HG03025 (cell line): ENCODE measurements at regions not wholly inside any gene's neighbourhood (a gene's known extent, or its start where the extent isn't known, plus 50 kb on each side); places are given as distances from the start of the nearest gene placed in this dataset.
A peak's percentile ranks its signal among the peaks of the same experiment; 100 is the strongest.
"Not testable (repeated sequence)": the region's sequence is repeated elsewhere in the genome, so short reads cannot be mapped to it uniquely, and the experiment has no call there.

Experiments
- ATAC-seq: cut with Tn5 transposase; IDR thresholded peaks from one replicate; pipeline ENCODE4 v1.9.1; 2021; ENCODE audit warnings: mild to moderate bottlenecking, moderate library complexity; ENCODE audit not compliant: unreplicated experiment, low FRiP score

DNA sequence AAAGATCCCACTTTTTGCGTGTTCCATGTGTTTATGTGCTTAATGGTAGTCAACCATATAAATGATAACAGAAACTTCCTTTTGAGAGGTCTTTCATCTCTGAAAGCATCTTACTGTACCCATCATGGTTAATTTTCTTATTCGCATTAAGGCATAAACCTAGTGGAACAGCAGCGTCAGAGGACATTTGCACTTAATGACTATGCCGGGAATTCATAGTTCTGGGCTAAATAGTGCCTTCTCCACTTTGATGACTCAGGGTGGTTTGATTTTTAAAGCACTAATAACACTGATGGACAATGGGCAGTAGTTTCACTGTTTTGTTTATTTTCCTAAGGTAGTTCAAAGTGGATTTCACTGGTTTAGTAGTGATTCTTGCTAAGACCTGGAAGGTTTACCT, 455.3 kb downstream of the DIPK2A start:
- ATAC-seq = no peak

DNA sequence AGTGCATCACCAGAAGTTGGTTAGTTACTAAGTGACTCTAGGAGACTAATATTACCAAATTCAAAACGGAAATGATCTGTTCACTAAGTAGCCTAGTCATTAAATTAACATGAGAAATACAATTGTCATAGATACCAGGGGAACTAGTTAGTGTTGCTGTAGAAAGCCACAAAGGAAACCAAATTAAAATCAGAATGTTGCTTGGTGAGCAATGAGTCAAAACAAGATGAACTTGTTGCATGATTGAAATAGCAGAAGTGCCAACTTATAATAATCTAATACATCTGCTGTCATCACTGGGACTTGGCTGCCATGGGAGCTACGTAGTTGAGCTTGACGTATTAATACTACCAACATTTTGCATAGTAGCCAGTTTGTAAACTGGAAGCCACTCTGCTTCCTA, 458.1 kb downstream of the DIPK2A start:
- ATAC-seq = peak; percentile 63

DNA sequence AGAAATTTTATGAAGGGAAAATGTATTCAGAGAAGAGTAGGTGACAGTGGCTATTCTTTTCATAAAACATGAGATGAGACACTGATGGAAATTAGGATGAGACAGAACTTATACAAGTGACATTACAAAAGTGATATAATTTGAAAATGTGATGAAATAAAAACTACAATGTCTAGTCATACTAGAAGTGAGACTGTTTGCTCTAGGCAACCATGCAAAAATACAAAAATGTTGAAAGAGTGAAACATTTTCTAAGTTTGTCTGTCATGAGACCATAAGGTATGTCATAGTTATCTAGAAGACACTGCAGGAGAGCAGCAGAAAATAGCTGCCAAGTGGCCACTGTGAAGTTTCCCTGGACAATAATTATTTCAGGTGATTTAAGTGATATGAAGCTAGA, 459.5 kb downstream of the DIPK2A start:
- peak; percentile 48 for ATAC-seq

DNA sequence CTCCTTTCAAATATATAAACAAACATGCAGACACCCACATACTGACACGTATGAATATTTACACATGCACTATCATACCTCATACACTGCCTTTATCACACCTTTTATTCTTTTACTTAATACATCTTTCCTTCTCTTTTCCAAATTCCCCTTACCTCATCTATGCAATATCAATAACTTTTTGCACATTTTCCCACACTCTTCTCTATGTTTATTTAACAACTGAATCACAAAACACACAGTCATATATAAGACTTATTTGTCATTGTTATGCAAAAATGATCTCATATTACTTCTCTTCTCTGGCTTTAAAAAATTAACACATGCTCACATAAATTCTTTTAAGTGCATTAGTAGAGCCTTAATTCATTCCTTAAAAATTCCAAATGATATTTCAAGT, 461.4 kb downstream of the DIPK2A start:
- ATAC-seq = no peak

DNA sequence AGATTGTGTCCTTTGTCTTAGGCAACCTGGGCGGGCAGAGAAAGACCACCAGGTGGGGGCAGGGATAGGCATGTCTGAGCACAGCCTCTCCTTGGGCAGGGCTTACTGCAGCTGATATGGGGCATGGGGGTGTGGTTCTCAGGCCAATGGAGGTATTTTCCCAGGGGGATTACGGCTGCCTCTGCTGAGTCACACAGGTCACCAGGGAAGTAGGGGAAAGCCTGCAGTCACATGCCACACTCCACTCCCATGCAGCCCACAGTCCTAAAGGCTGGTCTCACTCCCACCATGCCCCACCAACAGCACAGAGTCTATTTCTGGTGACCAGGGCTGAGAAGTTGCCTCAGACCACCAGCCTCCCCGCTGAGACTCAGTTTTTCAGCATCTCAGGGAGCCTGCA, 466.4 kb downstream of the DIPK2A start:
- no peak for ATAC-seq

DNA sequence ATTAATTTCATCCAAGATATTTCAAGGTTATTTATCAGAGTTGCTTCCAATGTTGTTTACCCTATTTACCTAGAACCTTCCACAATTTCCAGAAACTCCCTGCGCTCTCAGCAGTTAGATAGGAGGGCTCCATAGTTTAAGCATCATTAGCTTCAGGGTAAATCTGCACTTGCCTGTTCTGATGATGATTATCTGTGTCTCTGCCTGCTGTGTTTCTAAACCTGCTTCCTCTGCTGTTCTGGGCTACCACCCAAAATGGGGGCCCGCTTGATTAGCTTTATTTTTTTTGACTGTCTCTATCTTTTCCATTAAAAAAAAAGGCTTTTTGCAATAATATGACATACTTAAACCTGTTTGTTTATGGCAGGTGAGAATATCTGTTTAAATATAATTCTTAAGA, 472.4 kb downstream of the DIPK2A start:
- no peak for ATAC-seq

DNA sequence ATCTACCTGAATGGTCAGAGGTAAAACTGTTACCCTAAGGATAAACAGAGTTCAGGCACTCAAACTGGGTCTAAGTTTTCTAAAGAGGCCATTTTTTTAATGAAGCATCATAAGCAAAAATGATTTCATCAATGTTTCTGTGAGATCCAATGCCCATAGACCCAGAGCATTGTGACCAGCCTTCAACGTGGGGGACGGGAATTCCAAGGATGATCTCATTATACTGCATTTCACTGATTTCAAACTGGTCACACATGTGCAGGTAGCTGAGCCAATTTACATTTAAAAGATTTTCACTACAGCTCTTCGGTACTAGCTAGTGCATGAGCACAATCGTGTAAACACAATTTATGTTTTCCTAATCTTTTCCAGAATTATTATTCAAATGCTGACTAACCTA, 472.9 kb downstream of the DIPK2A start:
- ATAC-seq = no peak

DNA sequence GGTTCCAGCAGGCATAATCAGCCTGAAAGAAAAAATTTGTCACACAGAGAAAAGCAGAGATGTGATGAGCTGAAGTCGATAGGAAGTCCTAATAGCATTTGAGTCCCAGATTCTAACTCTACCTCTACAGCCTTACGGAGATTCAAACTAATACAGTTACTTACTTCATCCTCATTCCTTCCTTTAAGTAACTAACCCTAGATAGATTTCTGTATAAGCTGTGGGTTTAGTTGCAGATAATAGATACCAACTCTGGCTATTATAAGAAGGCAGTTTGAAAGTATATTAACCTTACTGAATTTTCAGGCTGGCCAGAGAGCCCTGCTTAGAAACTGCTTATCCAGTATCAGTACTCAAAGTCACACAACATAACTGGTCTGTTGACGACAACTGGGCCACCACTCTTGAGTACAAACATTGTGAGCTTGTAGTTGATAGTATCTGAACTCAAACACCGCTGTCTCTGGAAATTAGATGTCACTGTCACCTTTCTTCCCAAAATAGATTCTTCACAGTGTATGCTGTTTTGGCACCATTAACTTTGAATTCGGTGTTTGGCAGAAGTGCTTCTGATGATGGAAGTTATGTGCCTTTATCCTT, 484.3 kb downstream of the DIPK2A start:
- no peak for ATAC-seq

DNA sequence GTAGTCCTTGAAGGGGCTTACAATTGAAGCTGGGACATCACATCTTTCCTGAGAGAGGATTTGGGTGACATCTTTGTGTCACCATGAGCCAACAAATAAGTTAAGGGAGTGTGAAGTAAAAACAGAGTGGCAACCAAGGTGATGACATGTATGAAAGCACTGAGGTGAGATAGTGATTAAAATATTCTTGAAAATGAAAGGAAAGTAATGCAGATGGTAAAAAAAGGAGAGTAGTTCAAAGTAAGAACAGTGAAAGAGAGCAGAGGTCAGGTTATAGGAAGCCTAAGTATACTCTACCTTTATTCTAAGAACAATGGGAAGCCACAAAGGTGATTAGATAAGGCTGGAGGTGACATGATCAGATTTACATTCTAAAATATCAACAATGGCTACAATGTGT, 486.1 kb downstream of the DIPK2A start:
- ATAC-seq = no peak

DNA sequence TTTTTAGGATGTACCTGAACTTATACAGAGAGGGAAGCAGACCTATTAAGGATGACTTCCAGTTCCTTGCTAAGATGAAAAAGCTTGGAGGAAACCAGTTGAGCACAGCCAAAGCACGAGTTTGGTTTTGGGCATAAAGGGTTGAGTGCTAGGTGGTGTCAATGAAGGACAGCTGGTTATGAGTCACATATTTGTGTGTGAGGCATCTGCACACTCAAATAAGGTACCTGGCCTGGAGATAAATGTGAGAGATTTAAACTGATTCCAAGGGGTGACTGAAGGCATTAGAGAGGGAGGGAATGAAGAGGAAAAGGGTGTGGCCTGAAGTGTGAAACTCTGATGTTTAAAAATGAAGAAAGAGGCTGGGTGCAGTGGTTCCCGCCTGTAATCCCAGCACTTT, 486.7 kb downstream of the DIPK2A start:
- no peak for ATAC-seq

DNA sequence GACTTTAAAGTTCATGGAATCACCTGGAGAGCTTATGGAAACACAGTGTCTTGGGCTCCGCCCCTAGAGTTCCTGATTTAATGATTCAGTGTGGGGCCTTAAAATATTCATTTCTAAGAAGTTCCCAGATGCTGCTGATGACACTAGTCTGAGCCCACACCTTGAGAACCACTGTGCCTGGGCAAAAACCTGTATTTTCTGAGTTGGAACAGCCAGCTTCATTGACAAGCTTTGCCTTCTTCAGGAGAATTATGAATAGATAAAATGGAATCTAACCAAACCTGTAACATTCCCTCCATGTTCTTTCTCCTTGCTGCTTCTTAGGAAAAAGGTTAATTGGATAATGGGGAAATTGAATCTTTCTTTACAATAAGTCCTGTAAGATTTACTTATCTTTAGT, 490.7 kb downstream of the DIPK2A start:
- ATAC-seq = no peak

DNA sequence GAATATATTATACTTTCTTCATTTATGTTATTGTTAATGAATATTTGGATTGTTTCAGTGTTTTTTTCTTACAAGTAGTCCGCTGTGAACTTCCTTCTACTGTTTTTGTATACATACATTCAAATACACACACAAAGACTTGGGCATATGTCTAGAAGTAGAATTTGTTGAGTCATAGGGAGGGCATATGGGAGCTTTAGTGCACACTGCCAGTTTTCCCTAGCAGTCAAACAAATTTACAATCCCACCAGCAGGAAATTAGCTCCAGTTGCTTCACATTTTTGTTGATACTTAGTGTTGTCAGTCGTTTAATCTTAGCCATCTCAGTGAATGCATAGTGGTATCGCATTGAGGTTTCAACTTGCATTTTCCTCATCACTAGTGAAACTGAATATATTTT, 492.3 kb downstream of the DIPK2A start:
- no peak for ATAC-seq

DNA sequence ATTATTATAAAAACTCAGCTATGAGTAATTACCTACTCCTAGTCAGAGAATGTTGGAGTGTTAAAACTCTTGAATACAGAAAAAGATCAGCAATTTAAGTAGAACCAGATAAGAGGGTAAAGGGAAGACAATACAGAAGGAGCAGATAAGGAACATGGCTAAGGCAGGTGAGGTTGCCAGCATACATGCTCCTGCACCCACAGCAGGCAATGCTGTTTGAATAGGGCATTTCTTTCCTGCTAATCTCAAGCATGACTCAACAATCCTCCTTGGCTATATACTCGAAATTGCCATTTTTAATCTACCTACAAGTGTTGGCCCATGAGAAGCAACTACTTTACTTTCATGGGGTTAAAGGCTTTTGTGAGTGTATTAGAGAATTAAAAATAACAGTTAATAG, 494.5 kb downstream of the DIPK2A start:
- no peak for ATAC-seq

DNA sequence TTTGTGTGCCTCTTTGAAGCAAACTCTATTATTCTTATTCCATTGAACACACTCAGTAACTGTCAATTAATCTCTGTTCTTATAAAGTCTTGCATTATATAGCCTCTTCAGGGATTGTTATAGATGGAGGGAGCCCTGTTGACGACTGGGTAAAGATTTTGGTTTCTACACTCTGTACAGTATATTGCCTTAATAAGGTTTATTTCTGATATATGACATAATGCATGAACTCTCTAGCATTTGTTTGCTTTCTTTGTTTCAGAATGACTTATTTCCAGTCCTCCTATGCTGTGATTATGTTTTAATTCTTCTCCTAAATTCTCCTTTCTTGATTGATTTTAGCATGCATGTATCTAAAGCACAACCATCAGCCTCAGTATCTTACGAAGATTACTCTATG, 494.9 kb downstream of the DIPK2A start:
- ATAC-seq = no peak

DNA sequence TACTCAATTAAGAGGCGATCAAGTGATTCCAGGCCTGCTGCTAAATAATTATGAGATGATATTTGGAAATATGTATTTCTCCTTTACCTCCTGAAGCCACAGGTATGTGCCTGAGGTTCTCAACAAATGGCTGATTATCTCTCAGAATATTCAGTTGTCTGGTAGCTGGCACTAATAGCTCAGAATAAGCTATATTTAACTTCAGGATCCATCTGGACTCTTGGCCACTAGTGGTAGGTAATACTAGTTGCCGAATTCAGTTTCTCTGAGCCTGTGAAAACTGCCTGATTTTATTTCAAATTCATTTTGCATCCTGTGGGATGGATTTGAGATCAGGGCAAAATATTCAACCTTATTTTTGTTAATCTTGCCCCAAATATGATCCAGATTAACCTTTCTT, 499.0 kb downstream of the DIPK2A start:
- ATAC-seq = no peak

DNA sequence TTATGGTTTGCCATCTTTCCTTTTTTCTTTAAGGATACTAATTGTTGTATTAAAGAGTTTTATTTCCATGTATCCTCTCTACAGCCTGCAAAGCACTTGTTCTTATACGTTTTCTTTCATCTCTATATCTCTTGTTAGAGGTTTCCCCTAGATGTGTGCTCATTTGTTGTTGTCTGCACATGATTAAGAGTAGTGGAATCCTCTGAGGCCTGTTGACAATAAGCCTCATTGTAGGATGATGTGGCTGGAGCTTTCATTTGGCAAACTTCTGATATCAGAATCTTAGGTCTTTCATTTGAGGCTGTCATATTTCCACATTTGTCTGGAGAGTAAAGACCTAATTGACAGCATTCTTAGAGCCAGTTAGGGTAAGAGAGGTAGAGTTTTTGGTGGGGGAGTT, 506.0 kb downstream of the DIPK2A start:
- no peak for ATAC-seq

DNA sequence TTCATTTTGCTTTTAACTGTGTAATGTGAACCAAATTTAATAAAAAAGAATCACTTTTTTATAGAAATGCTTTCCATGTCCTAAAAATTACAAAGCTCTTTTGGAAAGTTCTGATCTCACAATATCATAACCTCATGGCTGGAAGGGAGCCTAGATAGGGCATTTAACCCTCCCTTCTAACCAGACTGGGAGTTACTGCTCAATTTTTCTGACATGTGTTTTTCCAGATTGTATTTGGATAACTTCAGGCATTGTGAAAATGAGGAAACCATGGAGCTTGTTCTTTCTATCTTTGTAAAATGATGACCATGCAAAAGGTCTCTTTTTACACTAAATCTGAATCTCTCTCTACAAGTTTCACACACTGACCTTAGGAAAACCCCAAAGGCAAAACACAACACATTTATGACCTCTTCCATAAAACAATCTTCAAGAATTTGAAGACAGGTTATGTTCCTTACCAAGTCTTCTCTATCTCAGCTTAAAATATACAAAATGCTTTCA, 508.8 kb downstream of the DIPK2A start:
- no peak for ATAC-seq

DNA sequence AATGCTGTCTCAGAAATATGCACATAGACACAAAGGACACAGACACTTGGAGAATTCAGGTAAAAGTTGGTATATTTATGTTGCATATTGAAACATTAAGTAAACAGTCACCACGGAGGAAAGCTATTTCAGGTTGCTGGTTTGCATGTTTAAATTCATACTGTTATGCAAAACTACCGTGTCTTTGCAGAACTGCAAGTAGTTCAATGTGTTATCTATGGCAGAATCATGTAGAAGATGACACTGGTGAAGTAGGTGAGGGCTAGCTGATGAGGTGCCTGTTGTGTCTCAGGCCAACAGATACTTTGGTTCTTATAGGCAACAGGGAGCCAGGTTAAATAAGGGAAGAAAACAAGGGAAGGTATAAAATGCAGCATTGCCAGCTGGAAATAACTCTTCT, 511.3 kb downstream of the DIPK2A start:
- ATAC-seq = no peak

DNA sequence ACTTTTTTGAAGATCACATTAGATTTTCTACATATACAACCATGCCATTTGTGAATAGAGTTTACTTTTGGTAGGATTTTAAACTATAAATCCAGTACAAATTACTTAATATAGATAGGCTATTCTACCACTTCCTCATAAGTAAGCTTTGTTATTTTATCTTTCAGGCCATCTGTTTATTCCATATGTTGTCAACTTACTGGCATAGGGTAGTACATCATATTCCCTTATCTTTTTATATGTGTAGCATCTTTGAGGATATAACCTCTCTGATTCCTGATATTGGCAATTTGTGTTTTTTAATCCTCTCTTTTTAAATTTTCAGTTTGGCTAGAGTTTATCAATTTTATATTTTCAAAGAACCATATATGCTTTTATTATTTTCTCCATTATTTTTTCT, 515.4 kb downstream of the DIPK2A start:
- ATAC-seq = no peak

DNA sequence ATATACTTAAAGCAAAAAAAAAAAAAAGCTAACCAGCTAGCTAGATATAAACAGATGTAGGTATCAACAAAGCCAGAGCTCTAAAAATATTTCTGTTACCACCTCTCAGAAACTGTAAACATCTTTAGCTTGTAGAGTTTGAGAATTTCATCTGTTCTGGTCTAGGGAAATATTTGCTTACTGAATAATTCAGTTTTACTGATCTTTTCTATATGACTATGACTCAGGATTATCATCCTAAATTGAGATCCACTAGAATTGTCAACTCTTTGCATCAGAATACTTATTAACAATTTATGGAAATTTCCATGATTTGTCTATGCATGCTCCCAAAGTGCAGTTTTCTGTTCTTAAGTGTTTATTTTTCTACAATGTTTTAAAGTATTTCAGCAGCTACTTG, 517.3 kb downstream of the DIPK2A start:
- ATAC-seq = no peak

DNA sequence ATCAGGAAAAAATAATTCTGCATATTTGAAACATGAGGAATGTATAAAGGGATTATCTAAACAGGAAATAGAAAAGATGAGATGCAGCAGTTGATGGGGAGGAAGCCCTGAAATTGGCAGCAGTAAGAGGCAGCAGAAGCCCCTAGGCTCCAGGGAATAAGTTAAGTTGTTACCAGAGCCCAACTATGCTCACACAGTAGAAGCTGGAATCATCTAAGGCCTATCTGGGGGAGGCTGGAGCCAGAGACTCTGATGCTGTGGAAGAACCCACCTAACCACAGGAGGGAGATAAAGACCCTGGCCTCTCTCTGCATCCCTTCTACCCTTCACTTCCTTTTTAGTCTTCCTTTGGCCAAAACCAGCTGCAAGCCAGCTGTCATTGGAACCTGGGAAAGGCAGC, 519.7 kb downstream of the DIPK2A start:
- ATAC-seq = no peak

DNA sequence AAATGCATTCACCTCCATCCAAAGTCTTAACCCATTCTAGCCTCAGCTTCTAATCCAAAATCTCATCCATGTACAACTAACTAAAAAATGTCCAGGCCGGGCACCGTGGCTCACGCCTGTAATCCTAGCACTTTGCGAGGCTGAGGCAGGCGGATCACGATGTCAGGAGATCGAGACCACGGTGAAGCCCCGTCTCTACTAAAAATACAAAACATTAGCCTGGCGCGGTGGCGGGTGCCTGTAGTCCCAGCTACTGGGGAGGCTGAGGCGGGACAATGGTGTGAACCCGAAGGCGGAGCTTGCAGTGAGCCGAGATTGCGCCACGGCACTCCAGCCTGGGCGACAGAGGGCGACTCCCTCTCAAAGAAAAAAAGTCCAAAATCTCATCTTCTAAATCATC, 523.0 kb downstream of the DIPK2A start:
- not testable (repeated sequence) for ATAC-seq
